ENCODE measurements at regions not wholly inside any gene's neighbourhood (a gene's known extent, or its start where the extent isn't known, plus 50 kb on each side); places are given as distances from the start of the nearest gene placed in this dataset.

- H3K4me3 ChIP-seq (ENCODE audit: low read depth, low read length): no peak overlapping the region
- TF ChIP-seq MYC (IDR thresholded peaks at IDR 0.05; ENCODE audit: low read depth, low read length) (no peak), POLR2A (IDR thresholded peaks at IDR 0.05; ENCODE audit: extremely low read depth, insufficient read length) (no peak), MAX (IDR thresholded peaks at IDR 0.05; ENCODE audit: low read depth, low read length) (no peak), CTCF (IDR thresholded peaks at IDR 0.05; ENCODE audit: low read depth, low read length) (no peak)
- DNase-seq (ENCODE audit: low read depth): no peak
These were observed 87.5 kb upstream of the RUNX3 start for GRCh38 chr1:25017436-25018109.

- TF ChIP-seq CTCF (IDR thresholded peaks at IDR 0.05; ENCODE audit: low read depth, low read length): no peak
- no peak for TF ChIP-seq POLR2A (IDR thresholded peaks at IDR 0.05; ENCODE audit: extremely low read depth, insufficient read length)
- TF ChIP-seq MAX (IDR thresholded peaks at IDR 0.05; ENCODE audit: low read depth, low read length): no peak
- no peak for TF ChIP-seq MYC (IDR thresholded peaks at IDR 0.05; ENCODE audit: low read depth, low read length)
- DNase-seq (ENCODE audit: low read depth): no peak
- no peak overlapping the region for H3K4me3 ChIP-seq (ENCODE audit: low read depth, low read length)
These were observed 83.2 kb upstream of the RUNX3 start for GRCh38 chr1:25012966-25013962.

- no peak overlapping the region for H3K4me3 ChIP-seq (ENCODE audit: low read depth, low read length)
- peak; percentile 61 for DNase-seq (ENCODE audit: low read depth)
- TF ChIP-seq POLR2A (IDR thresholded peaks at IDR 0.05; ENCODE audit: extremely low read depth, insufficient read length) (no peak), MAX (IDR thresholded peaks at IDR 0.05; ENCODE audit: low read depth, low read length) (no peak), CTCF (IDR thresholded peaks at IDR 0.05; ENCODE audit: low read depth, low read length) (no peak), MYC (IDR thresholded peaks at IDR 0.05; ENCODE audit: low read depth, low read length) (no peak)
These were observed 82.0 kb upstream of the RUNX3 start for GRCh38 chr1:25011943-25012638.

GRCh38 chr1:25011275-25011674 is 81.2 kb upstream of the RUNX3 start:
- no peak overlapping the region for H3K4me3 ChIP-seq (ENCODE audit: low read depth, low read length)

More at GRCh38 chr1:25011275-25011674, 81.2 kb upstream of the RUNX3 start:
- TF ChIP-seq MYC (IDR thresholded peaks at IDR 0.05; ENCODE audit: low read depth, low read length) (no peak), POLR2A (IDR thresholded peaks at IDR 0.05; ENCODE audit: extremely low read depth, insufficient read length) (no peak), MAX (IDR thresholded peaks at IDR 0.05; ENCODE audit: low read depth, low read length) (no peak), CTCF (IDR thresholded peaks at IDR 0.05; ENCODE audit: low read depth, low read length) (no peak)
- DNase-seq (ENCODE audit: low read depth): no peak

Measured in NB4 (cell line).